ENCODE measurements at regions not wholly inside any gene's neighbourhood (a gene's known extent, or its start where the extent isn't known, plus 50 kb on each side); places are given as distances from the start of the nearest gene placed in this dataset.
"Not testable (repeated sequence)": the region's sequence is repeated elsewhere in the genome, so short reads cannot be mapped to it uniquely, and the experiment has no call there.

DNA sequence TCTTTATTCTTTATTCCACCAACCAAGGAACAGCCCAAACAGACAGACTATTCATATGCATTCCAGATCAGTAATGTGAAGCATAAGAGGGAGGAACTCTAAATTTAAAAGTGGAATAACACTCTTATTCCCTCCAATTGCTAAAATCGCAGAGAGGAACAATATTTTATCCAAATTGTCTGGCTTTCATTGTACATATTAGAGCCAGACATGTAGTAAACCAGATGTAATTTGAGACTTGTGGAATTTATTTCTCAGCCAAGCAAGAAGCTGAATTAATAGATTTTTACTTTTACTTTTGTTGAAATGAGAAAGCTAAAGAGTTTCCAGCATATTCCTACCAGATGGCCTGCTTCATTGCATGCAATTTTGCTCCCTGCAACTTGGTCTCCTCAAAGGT, 674.6 kb upstream of the SLIT2 start:
- DNase-seq = no peak

DNA sequence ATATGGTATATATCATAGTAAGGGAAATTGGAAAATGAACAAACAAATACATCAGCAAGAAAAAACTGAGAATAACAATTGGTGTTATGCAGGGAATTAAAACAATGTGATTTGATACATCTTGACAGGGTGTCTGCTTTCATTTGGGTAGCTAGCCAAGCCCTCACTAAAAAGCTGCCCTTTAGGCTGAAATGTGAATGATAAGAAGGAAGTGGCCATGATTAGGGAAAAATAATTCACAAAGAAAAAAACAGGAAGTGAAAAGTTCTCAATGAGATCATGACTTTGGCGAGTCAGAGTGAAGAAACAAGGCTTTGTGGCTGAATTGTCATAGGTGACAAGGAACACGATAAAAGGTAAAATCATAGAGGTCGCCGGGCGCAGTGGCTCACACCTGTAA, 675.8 kb upstream of the SLIT2 start:
- no peak for DNase-seq

DNA sequence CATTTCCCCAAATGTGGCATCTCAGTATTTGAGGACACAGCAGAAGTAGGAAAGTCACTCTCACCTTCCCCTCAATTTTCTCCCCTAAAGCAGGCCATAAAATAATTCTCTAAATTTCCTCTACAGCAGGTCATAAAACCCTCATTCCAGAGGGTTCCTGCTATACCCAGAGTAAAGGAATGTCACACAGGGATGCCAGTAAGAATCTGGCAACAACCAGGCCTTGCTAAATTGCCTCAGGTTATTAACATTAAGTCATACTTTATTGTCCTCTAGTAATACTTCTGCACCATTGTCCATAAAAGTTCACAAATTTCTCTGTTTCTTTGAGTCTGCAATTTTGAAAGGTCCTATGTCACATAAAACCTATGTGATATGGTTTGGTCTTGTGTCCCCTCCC, 685.7 kb upstream of the SLIT2 start:
- DNase-seq = no peak

DNA sequence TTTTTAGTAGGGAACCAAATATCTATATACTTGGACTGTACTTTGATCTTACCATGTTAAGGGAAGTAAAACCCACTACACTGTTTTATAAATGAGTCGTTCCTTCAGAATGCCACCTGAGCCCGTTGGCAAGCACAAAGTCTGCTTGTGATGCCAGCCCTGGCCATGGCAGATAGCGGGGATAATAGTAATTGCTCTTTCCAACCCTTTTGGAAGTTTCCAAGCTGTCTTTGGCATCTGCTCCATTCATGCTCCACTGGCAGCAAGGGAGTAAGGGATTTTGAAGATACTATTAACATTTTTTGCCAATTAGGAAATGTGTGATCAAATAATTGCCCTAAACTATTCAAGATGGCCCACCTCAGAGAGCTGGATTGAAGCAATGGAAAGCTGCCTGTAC, 689.2 kb upstream of the SLIT2 start:
- no peak for DNase-seq

DNA sequence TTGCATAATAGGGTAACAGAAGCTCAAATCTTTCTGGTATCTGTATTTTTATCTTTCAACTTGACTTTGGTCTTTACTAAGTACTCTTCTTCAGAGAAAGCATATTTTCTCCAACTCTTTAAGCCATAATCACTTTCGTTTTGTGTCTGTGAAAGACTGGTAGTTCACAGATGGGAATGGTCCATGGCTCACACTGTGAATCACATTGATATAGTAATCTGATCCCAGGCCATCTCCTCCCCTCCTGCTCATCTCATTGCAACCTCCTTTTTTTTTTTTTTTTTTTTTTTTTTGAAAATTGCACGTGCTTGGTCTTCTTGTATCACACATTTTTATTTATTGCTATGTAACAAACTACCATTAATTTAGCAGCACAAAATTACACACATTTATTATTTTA, 694.5 kb upstream of the SLIT2 start:
- no peak for DNase-seq

DNA sequence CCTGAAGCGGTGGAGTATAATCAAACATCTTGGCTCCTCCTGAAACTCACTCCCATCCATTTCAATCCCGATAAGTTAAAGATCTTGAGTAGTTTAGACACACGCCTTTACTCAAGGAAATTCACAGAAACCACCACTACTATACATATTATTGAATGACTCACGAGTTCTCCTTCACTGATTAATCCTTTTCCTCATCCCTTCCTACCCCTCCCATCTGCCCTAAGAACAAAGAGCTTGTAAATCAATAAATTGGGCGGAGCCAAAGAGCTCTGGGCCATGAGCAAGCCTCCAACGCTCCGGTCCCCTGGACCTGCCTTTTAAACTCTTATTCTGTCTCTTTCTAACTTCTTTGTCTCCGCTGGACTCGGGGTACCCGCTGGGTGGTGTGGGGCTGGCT, 695.4 kb upstream of the SLIT2 start:
- DNase-seq = not testable (repeated sequence)

DNA sequence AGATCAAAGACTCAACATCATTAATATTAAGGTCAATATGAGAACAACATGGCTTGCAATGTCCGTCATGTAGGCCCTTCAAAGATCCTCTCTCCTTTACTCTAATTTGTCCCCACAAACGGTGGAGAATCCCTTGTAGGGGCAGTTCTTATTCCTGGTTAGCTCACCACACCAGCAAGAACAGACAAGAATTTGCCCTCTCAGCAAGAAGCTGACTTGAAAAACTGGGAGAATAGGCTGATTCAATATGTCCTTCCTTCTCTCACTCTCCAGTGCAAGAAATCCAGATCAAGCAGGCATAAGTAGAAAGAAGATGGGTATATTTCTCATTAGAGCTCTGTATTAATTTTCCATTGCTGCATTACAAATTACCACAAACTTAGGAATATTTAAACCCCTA, 704.2 kb upstream of the SLIT2 start:
- DNase-seq = no peak

DNA sequence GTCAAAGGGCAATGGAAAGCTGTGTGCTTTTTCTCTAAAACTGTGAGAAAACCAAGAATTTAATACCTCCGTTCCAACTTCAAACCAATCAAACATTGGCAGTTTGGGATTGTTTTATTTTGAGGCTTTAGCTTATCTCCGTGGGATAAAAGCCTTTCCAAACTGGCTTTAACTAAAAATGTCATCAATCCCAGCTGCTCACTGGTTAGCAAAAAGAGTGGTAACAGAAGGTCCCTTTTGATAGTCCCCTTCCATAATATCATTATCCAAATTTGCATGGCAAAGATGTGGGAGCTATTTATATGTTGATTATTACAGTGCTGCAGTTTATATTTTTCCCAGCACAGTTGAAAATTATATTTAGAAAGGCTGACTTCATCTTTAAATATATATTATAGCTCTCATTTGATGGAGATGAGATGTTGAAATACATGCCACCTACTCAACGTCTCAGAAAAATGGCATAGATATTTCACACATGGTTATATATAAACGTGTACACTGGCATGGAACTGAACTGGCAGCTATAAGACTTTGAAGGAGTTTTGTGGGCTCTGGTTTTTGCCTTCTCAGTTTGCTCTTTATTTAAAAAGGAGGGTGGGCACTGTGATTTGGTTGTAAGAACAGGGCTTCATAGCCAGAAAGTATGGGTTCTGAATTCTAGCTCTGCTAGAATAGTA, 707.1 kb upstream of the SLIT2 start:
- no peak for DNase-seq

DNA sequence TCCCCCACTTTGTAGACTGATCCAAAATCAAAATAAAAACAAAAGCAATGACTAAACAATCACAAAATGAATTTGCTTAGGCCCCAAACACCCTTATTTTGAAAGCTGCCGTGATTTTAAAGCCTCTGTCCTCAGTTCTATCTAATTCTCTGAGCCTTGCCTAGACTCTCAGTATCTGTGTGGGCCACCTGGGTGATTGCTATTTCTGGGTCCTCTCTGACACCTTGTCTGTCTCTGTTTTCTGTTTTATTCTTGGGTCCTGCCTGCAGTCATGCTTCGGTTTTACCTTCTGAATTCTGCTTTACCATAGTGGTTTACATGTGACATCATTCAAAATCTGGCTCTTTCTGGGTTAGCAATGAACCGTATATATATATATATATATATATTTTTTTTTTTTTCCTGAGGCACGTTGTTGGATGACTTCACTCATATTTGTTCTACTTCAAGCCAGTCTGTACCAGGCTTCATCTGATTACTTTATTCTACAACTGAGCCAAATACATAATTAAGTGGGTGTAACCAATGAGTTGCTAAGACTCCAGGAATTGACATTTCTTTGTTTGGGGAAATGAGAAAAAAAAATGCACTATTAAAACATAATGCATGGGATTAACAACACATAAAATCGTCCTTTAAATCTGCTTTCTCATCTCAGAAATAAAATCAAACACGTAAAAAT, 710.7 kb upstream of the SLIT2 start:
- DNase-seq = no peak

DNA sequence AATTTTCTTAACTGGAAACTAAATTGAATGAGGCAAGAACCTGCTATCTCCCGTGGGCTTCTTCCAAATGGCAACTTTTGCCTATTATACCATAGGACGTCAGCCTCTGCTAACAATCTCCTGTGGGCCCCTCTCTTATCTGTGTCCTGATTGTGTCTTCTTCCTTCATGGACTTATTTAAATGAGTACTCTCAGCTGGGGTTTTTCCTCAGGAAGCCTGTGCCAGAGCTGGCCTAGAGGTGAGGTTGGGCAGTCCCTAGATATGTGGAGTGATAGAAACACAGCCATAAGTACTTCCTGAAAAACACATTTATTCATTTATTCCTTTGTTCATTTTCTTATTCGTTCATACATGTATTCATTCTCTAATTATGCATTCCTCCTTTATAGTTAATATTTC, 712.5 kb upstream of the SLIT2 start:
- no peak for DNase-seq

DNA sequence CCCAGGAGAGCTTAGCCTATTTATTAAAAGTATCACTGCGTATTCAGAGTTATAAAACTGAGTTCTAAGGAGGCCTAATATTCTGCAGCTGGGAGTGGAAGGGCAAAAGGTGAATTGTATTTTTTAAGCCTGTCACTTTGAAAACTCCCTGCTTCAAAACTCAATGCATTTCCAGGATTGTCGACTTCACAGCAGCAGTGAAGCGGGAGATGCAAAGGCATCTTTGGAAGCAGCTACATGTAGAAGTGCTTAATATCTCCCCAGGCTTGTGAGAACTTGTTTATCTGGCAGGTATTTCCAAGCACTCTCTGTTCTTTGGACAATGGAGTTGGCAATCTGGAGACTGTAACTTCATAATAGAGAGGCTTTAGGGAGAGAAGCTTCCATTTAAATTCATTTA, 717.5 kb upstream of the SLIT2 start:
- DNase-seq = no peak

DNA sequence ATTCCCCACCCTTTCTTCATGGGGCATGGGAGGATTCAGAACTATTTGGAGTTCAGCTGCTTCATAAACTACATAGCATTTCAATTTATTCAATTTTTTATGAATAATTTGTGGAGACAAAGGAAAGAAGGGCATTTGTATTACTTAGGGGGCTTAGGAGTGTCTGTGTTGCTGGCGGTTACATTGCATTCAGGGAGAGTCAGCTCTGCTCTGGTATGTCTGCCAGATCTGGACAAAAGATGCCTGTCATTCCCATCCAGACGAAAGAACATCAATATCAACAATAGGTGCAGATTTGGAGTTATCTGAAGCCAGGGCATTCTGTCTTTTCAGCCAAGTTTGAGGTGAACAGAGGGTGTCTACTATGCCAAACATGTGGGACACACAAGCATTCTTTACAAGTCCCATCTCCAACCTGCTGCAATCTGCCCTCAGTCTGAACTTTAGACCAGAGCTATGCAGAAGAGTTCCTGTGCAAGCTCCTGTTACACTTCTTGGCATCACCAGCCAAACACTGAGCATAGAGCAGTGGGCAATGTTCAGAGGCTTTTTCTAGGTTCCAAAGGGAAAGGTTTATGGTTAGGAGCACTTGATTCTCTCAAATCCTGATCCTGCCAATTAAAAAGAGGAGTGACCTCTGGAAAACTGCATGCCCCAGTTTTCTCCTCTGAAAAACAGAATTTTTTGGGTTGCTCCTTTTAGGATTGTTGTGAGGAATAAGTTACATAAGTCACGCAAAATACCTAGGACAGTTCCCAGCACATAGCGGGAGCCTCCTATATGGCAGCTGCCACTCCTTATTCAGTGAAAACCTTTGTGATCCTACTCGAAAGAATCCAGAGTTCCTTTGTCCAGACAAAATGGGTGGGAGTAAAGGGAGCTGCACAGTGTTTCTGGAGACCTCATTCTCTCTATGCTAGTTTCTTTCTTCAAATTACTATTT, 719.5 kb upstream of the SLIT2 start:
- no peak for DNase-seq

DNA sequence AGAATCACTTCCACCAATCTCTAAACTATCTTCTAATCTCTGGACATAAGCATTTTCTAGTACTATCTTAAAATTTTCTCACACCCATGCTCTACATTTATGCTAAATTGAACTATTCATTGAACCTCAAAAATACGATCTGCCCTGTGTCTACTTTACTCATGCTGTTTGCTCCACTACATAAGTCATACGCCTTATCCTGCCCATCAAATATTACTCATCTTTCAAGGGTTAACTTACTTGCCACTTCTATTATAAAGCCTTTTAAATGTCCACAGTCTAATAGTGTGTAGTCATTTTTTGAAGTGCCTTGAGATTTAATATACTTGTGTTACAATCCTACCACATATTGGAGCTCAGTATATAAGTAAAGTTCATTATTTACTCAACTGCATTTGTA, 727.7 kb upstream of the SLIT2 start:
- no peak for DNase-seq

DNA sequence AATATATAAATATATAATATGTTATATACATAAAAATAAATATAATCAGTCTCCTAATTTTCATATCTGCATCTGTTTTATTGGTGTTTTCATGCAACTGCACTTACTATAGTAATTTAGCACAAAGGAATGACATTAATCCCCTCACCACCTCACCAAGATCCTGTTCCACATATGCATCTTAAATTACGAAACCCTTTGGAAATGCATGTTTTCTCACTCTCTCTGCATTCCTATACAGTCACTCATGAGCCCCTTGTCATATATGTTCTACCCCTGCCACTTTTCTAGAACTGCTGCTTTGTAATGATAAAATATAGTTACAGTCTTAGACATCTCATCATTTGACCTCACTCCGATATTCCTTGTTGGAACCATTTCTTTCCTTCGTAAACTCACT, 728.7 kb upstream of the SLIT2 start:
- no peak for DNase-seq

DNA sequence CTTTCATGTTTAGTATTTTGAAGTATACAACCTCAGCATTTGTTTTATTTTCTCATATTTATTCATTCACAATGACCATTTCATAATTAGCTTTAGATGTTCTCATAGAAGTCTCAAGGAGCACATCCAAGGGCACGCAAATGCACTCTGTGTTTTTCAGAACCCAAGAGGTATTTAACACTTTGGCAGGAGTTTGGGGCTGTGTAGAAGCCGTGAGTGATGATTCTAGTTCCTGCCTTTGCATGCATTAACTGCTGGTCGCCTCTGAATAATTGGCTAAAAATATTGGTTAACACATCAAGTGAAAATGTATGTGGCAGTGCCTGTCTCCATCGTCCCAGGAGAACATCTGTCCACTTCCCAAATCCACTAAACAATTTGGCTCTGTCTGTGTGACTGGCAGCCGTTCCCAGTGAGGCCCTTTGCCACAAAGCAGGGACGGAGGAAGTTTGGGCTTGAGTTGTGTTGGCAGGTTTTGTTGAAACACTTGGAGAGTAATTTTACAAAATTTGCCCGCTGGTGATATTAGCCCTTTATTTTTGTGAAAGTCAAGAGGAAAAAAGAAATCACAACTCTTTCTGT, 730.7 kb upstream of the SLIT2 start:
- DNase-seq = peak; percentile 45

DNA sequence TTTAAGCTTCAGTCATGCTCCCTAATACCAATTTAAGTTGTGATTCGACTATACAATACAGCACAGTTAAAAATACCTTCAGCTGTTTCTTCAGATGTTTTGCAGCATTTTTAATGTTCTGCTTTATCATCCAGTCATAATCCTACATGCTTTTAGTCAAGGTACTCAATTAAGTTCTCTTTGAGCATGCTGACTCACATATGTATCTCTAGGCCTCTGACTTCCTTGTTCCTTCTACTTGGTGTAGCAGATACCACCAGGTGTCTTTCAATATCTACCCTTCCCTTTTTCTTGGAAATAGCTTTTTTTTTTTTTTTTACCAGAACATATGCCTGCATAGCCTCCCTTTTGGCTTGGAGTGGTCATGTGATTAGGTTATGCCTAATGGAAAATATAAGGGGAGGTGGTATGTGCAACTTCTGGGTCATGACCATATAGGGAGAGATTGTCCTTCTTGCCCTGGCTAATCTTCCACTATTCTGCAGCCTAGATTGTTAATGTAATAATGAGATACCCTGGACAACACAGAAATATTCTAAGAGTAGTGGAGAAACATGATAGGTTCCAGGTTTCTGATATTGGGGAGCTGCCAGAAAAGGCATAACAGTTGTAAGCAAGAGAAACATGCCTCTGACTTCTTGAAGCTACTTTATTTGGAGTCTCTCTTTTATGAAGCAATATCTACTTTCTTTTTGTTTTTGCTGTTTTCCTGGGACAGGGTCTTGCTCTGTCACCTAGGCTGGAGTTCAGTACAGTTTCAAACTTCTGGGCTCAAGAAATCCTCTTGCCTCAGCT, 737.2 kb upstream of the SLIT2 start:
- no peak for DNase-seq

DNA sequence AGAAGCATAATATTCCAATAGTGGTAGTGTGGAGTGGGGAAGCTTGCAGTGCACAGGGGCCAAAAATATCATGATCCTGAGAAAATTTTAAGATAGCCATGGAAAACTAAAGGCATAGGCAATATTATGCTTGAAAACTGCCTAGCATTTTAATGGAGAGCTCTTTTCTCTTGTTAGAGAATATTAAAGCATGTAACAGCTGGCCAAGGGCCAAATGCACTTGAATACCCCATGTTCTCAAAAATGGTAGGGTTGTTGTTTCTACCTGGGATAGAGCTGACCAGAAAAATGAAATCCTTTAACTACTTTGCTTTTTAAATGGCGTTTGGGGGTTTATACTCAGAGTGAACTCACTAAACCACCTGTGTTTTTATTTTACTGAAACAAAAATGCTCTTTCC, 739.6 kb upstream of the SLIT2 start:
- no peak for DNase-seq

DNA sequence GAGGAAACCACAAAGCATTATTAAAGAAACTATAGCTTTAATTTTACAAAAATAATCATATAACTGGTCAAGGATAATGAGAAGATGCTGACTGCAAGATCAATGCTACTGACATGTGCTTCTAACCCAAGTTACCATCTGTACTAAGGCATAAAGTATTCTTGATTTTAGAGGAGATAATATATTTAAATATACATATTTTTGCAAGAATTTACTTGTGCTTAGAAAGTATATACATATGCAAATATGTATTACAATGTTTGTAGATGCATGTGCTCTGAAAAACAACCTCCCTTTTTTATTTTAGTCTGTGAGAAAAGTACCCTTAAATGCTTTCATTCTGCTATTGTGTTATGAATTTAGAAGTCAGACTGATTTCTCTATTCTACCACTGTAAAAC, 740.7 kb upstream of the SLIT2 start:
- no peak for DNase-seq

DNA sequence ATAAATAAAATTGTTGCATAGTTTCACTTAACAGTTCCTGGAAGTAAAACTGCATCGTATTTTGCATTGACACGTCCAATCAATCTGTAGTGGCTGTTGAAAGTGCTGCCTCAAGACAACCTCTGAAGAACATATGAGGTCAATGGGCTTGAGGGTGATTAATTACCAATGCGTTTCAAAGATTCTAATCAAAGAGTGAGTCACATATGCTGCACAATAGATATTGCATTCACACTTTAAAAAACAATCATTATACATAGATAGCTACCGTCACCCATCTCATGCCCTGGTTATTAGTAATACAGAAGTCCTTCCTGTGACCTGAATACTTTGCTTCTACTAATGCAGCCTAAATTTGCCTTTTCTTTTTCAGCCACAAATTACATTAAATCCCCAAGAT, 743.3 kb upstream of the SLIT2 start:
- DNase-seq = no peak

DNA sequence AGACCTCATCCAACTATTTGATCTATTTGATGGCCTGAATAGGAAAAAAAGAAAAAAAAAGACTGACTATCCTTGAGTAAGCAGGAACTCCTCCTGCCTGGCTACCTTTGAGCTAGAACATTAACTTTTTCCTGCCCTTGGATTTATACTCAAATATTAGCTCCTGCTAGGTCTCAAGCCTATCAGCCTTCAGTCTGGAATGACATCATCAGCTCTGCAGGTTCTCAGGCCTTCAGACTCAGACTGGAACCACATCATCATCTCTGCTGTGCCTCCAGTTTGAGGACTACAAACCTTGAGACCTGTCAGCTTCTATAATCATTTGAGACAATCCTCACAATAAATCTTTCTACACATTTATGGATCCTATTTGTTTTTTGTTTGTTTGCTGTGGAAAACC, 754.0 kb upstream of the SLIT2 start:
- no peak for DNase-seq

DNA sequence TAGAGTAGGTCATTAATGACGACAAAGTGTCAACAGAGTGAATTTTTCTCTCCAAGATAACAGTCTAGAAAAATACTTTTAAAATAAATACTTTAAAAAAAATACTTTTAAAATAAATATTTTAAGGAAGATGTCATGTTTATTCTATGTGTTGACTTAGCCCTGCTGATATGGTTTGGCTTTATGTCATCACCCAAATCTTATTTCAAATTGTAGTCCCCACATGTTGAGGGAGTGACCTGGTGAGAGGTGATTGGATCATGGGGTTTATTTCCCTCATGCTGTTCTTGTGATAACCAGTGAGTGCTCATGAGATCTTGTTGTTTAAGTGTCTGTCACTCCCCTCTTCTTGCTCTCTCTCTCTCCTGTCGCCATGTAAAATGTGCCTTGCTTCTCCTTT, 754.9 kb upstream of the SLIT2 start:
- no peak for DNase-seq

DNA sequence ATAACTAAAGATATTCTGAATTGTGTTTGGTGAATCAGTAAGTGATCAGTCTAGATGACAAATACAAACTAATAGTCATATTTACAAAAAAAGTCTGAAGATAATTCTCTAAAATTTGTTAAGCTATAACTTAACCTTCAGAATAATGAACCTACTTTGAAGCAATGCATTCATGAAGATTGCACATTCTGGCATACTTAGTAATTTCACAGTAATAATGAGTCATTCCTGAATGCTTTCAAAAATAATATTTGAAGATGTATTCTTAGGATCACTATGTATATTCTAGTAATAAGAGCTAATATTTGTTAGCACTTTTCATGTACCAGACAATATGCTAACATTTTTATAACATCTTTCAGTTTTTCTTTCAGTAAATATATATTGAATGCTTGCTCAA, 756.7 kb upstream of the SLIT2 start:
- no peak for DNase-seq

DNA sequence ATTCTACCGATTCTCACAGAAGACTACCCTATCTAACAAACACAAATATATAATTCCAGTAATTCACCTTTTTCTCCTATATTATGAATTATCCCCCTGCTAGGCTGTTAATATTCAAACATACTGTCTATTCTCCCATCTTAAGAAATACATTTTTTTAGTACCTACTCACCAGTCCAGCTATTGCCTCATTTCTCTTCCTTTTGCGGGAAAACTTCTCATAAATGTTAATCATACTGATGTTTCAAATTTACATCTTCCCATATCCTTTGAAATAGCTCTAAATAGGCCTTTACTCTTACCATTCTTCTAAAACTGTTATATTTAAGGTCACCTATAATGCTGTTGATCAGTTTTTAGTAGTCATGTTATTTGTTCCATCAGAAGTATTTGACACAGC, 759.1 kb upstream of the SLIT2 start:
- no peak for DNase-seq

Data from right forelimb (tissue), 1 donor.